ENCODE measurements at regions not wholly inside any gene's neighbourhood (a gene's known extent, or its start where the extent isn't known, plus 50 kb on each side); places are given as distances from the start of the nearest gene placed in this dataset.

- TF ChIP-seq CTCF (IDR thresholded peaks at IDR 0.05) = no peak
- H3K27ac ChIP-seq = no peak overlapping the region
- H3K4me3 ChIP-seq = no peak overlapping the region
- no peak for DNase-seq (ENCODE audit: low spot score)
These were observed 104.0 kb upstream of the FUT8 start for GRCh38 chr14:65308536-65308935.

DNA sequence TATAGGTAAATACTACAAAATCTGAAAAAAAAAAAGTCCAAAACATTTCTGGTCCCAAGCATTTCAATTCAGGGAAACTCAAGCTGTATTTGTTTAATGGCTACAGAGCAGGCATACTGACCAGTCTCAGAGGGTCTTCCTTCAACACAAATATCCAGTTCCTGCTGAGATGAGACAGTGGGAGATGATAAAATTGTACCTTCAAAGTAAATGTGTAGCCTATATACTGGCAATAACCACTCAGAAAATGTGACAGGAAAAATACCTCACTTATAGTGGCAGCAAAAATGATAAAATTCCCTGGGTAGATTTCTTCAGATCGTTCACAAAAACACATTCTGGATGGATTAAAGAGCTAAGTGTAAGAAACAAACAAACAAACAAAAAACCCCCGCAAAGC lies 102.0 kb upstream of the FUT8 start:
- H3K27ac ChIP-seq = no peak overlapping the region
- no peak for TF ChIP-seq CTCF (IDR thresholded peaks at IDR 0.05)

GRCh38 chr14:65312859-65313258 lies 99.7 kb upstream of the FUT8 start:
- Histone ChIP-seq H3K4me3 (no peak overlapping the region), H3K27ac (no peak overlapping the region)
- no peak for TF ChIP-seq CTCF (IDR thresholded peaks at IDR 0.05)
- no peak for DNase-seq (ENCODE audit: low spot score)

More for the DNA sequence above, 102.0 kb upstream of the FUT8 start:
- no peak for DNase-seq (ENCODE audit: low spot score)
- no peak overlapping the region for H3K4me3 ChIP-seq

DNA sequence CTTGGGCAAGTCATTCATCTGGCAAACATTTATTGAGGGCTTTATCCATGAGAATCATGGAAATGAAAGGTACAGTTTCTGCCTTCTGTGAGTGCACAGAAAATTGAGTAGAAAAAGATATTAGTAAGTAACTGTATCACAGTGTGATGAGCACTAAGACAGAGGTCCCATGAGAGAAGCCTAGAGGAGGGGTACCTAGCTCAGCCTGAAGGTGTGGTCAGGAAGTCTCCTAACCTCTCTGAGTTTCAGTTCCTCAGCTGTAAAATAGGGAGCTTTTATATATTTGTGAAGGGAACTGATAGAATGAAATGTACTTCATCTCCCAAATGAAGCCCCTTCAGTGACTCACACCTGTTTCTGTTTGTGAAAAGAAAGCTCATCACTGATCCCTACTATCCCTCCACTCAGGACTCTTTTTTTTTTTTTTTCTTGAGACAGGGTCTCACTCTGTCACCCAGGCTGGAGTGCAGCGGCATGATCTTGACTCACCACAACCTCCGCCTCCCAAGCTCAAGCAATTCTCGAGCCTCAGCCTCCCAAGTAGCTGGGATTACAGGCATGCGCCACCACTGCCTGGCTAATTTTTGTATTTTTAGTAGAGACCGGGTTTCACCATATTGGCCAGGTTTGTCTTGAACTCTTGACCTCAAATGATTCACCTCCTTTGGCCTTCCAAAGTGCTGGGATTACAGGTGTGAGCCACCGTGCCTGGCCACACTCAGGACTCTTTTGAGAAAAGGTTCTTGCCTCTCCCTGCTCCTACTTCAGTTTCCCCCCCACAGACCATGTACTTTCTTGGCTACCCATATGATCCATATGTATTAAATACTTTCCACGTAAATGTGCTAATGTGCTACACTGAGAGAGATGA lies 93.7 kb upstream of the FUT8 start:
- Histone ChIP-seq H3K4me3 (no peak overlapping the region), H3K27ac (no peak overlapping the region)
- TF ChIP-seq CTCF (IDR thresholded peaks at IDR 0.05) = no peak
- DNase-seq (ENCODE audit: low spot score) = no peak

DNA sequence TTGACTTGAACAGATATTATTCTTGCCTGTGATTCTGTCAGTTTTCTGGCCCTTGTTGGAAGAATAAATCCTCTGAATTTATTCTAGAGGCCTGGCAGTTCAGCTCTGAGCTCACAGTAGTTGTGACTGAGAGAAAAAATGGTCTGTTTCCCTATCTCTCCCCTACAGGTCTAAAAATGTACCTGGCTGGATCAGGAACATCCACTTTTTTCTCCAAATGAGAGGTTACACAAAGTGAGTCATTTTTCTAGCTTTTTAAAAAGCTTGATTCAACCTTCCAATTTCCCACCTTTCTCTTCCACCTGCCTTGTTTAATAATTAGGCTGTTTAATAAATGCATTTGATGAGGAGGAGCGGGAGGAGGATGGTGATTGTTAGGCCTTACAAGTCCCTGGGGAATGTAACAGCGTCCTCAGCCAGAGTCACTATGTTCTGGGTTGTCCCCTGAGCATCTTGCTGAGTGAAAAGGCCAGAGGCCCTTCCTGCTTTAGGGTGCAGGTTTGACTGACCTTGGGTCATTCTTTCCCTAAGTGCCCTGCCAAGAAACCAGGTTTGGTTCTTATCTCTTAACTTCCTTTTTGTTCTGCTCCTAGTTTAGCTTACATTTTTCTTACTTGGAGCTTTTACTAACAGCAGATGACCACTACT lies 91.7 kb upstream of the FUT8 start:
- no peak for TF ChIP-seq CTCF (IDR thresholded peaks at IDR 0.05)
- DNase-seq (ENCODE audit: low spot score) = no peak
- no peak overlapping the region for H3K27ac ChIP-seq
- no peak overlapping the region for H3K4me3 ChIP-seq

DNA sequence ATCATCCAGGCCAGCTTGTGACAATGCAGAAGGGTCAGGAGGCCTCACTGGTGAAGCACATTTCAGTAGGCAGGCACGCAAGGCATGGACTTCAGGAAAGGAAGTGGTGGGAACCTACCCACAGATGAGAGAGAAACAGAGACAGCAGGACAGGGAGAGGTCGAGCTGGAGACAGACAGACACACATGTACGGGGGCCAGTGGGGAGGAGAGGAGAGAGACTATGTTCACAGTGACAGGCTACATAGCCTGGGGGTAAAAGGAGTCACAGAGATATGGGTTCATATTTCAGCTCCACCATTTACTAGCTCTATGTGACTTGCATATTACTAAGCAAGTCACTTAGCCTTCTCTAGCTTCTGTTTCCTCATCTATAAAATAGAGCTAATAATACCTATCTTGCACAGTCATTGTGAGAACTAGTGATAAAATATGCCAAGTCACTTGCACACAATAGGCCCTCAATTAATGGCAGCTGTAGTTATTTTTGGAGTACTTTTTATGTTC lies 91.1 kb upstream of the FUT8 start:
- H3K27ac ChIP-seq = no peak overlapping the region
- no peak for TF ChIP-seq CTCF (IDR thresholded peaks at IDR 0.05)
- no peak overlapping the region for H3K4me3 ChIP-seq
- DNase-seq (ENCODE audit: low spot score) = no peak

Measured in coronary artery (tissue), 2 donors.